ENCODE measurements at regions not wholly inside any gene's neighbourhood (a gene's known extent, or its start where the extent isn't known, plus 50 kb on each side); places are given as distances from the start of the nearest gene placed in this dataset.

GRCh38 chr3:74328435-74328834 is 286.0 kb downstream of the CNTN3 start:
- no peaks in the 10 kb centered on the region for H3K9me3 ChIP-seq (ENCODE audit: control insufficient read depth, low read depth, low read length)
- no peak for TF ChIP-seq CTCF (conservative IDR thresholded peaks at IDR 0.05)
- H2AK5ac ChIP-seq (ENCODE audit: insufficient read length, low read length) = no peak overlapping the region
- H3K14ac ChIP-seq (ENCODE audit: insufficient read depth, low read length) = no peak overlapping the region
- H2BK15ac ChIP-seq (ENCODE audit: low read depth, low read length) = no peak overlapping the region
- H2BK120ac ChIP-seq (ENCODE audit: low read depth, low read length, poor library complexity, severe bottlenecking) = no peak overlapping the region
- Mint-ChIP-seq H3K4me3 (no peak overlapping the region), H3K9me3 (no peaks in the 10 kb centered on the region), H3K27me3 (ENCODE audit: low read depth) (no peaks in the 10 kb centered on the region; the same call in 1 of the 2 replicates), H3K4me1 (no peaks in the 10 kb centered on the region), H3K36me3 (ENCODE audit: insufficient read depth in 1 of 3, low read depth in 3 of 3) (no peaks in the 10 kb centered on the region), H3K27ac (no peak overlapping the region)
- no peaks in the 10 kb centered on the region for H3K27me3 ChIP-seq (ENCODE audit: insufficient read depth, low read length)
- no peak overlapping the region for H2AFZ ChIP-seq (ENCODE audit: low read length)
- H4K91ac ChIP-seq (ENCODE audit: insufficient read length, low read depth, low read length) = no peak overlapping the region
- no peak overlapping the region for H2BK5ac ChIP-seq (ENCODE audit: insufficient read length, low read length)
- no peak overlapping the region for H3K23ac ChIP-seq (ENCODE audit: insufficient read length, low read depth, low read length)
- no peak overlapping the region for H2BK20ac ChIP-seq (ENCODE audit: low read depth, low read length, poor library complexity, severe bottlenecking)
- H3K27ac ChIP-seq (ENCODE audit: insufficient read length, low read depth, low read length) = no peak overlapping the region
- no peak overlapping the region for H3K18ac ChIP-seq (ENCODE audit: insufficient read length, low read depth, low read length)
- no peak overlapping the region for H3K4ac ChIP-seq (ENCODE audit: low read depth, low read length)
- no peaks in the 10 kb centered on the region for H3K4me1 ChIP-seq (ENCODE audit: insufficient read depth, low read length)
- no peak overlapping the region for H3K56ac ChIP-seq (ENCODE audit: insufficient read length, low read depth, low read length)
- H3K79me1 ChIP-seq (ENCODE audit: insufficient read depth, low read depth, low read length, poor library complexity, severe bottlenecking) = no peaks in the 10 kb centered on the region
- no peak overlapping the region for H4K8ac ChIP-seq (replicated peaks; ENCODE audit: insufficient read length, low read depth, low read length)
- H4K20me1 ChIP-seq (ENCODE audit: control insufficient read depth, insufficient read depth, insufficient read length) = no peaks in the 10 kb centered on the region
- no peak overlapping the region for H3K9ac ChIP-seq (ENCODE audit: extremely low read depth, insufficient read length, low read length)
- no peak overlapping the region for H3K4me2 ChIP-seq (ENCODE audit: insufficient read depth, insufficient read length, low read length)
- no peak overlapping the region for H2BK12ac ChIP-seq (ENCODE audit: insufficient read length, low read depth, low read length)
- WGBS (ENCODE audit: extremely low coverage, insufficient read length, low lambda C conversion rate) = no CpG with 5 or more reads among the region's 2 CpGs
- no peak overlapping the region for H4K5ac ChIP-seq (ENCODE audit: insufficient read length, low read depth, low read length)
- no peak for DNase-seq
- H3K23me2 ChIP-seq (ENCODE audit: insufficient read length, low read depth, low read length, poor library complexity, severe bottlenecking) = no peaks in the 10 kb centered on the region
- H3T11ph ChIP-seq (ENCODE audit: low read length) = no peak overlapping the region
- H3K79me2 ChIP-seq (ENCODE audit: insufficient read depth, low read length) = no peaks in the 10 kb centered on the region

Data from H9 (cell line).